IMR-90 (cell line): ENCODE measurements at regions not wholly inside any gene's neighbourhood (a gene's known extent, or its start where the extent isn't known, plus 50 kb on each side); places are given as distances from the start of the nearest gene placed in this dataset.

Source experiments
- ATAC-seq: fragments of 200-7000 bp; cut with Tn5 transposase; 2 replicates; pipeline ENCODE4 v1.9.1; 2020; ENCODE audit warnings: low read depth, mild to moderate bottlenecking, moderate library complexity
- BruUV-seq: library from RNA; stranded (reverse); fragments of 400-500 nt; replicated peaks from 2 replicates; lab custom pipeline; 2021; lab: Mats Ljungman, UMichigan
- CTCF ChIA-PET: fragments of 300-600 bp; formaldehyde crosslinking; extraction: SDS; loops from one replicate; lab custom pipeline; 2021; ENCODE audit warnings: antibody characterized with exemption; lab: Yijun Ruan, JAX
- POLR2A ChIA-PET: fragments of 300-600 bp; sonication (Branson Sonifier 250); formaldehyde crosslinking; loops from one replicate; lab custom pipeline; 2022; ENCODE audit warnings: antibody characterized with exemption; ENCODE audit not compliant: unreplicated experiment; lab: Charles Lee
- DNase-seq: peaks from one replicate; pipeline ENCODE4 v3.0.0; 2013
- H2AFZ ChIP-seq: replicated peaks from 2 replicates; pipeline ENCODE3; 2013; ENCODE audit warnings: low read length, mild to moderate bottlenecking; ENCODE audit not compliant: poor library complexity
- H2AK5ac ChIP-seq: 2 replicates; pipeline ENCODE4 v1.6.1; 2013; ENCODE audit warnings: low read depth, low read length, inconsistent platforms
- H2AK9ac ChIP-seq: replicated peaks from 2 replicates; pipeline ENCODE3; 2013; ENCODE audit warnings: mild to moderate bottlenecking, low read depth, low read length, moderate library complexity; ENCODE audit not compliant: poor library complexity
- H2BK120ac ChIP-seq: 2 replicates; pipeline ENCODE4 v1.6.1; 2013; ENCODE audit warnings: low read depth, low read length, inconsistent platforms
- H2BK15ac ChIP-seq: 3 replicates; pipeline ENCODE4 v1.6.1; 2013; ENCODE audit warnings: low read depth, low read length, inconsistent platforms
- H2BK20ac ChIP-seq: 2 replicates; pipeline ENCODE4 v1.6.1; 2013; ENCODE audit warnings: low read depth, mild to moderate bottlenecking, inconsistent platforms, low read length, moderate library complexity
- H2BK5ac ChIP-seq: 2 replicates; pipeline ENCODE4 v1.6.1; 2013; ENCODE audit warnings: mild to moderate bottlenecking, low read depth, low read length, inconsistent platforms; ENCODE audit not compliant: poor library complexity, severe bottlenecking
- H3K14ac ChIP-seq: replicated peaks from 2 replicates; pipeline ENCODE4 v1.6.1; 2013; ENCODE audit warnings: low read depth, low read length, inconsistent platforms
- H3K18ac ChIP-seq: 2 replicates; pipeline ENCODE4 v1.6.1; 2013; ENCODE audit warnings: low read depth, low read length, control low read depth
- H3K23ac ChIP-seq: 2 replicates; pipeline ENCODE4 v1.6.1; 2013; ENCODE audit warnings: low read depth, low read length, inconsistent platforms
- H3K27ac ChIP-seq: 2 replicates; pipeline ENCODE4 v1.5.1; 2013; ENCODE audit warnings: mild to moderate bottlenecking, control low read depth, low read length; ENCODE audit not compliant: insufficient read depth
- H3K27me3 ChIP-seq: 2 replicates; pipeline ENCODE4 v1.6.1; 2013; ENCODE audit warnings: low read length; ENCODE audit not compliant: control insufficient read depth, insufficient read depth
- H3K36me3 ChIP-seq: 2 replicates; pipeline ENCODE4 v1.6.1; 2013; ENCODE audit warnings: low read length, mixed read lengths; ENCODE audit not compliant: control insufficient read depth, insufficient read depth
- H3K4ac ChIP-seq: 2 replicates; pipeline ENCODE4 v1.6.1; 2013; ENCODE audit warnings: low read depth, low read length, inconsistent platforms
- H3K4me1 ChIP-seq: 2 replicates; pipeline ENCODE4 v1.6.1; 2013; ENCODE audit warnings: low read length, mixed read lengths; ENCODE audit not compliant: control insufficient read depth, insufficient read depth
- H3K4me2 ChIP-seq: 2 replicates; pipeline ENCODE4 v1.6.1; 2013; ENCODE audit warnings: low read depth, mild to moderate bottlenecking, control low read depth, low read length, moderate library complexity
- H3K4me3 ChIP-seq: 2 replicates; pipeline ENCODE4 v1.5.1; 2013; ENCODE audit warnings: low read depth, mild to moderate bottlenecking, control low read depth, low read length, moderate library complexity; ENCODE audit not compliant: insufficient read depth
- H3K56ac ChIP-seq: 2 replicates; pipeline ENCODE4 v1.6.1; 2013; ENCODE audit warnings: low read length, inconsistent platforms; ENCODE audit not compliant: insufficient read depth; ENCODE audit errors: extremely low read depth
- H3K79me1 ChIP-seq, 2 experiments: 2 replicates each; pipeline ENCODE4 v1.6.1; 2013; ENCODE audit warnings: low read length in 2 of 2, inconsistent platforms in 1 of 2, low read depth in 1 of 2
- H3K9ac ChIP-seq: 2 replicates; pipeline ENCODE4 v1.6.1; 2013; ENCODE audit warnings: low read depth, low read length, control low read depth
- H3K9me1 ChIP-seq: 2 replicates; pipeline ENCODE4 v1.6.1; 2013; ENCODE audit warnings: low read length, inconsistent platforms; ENCODE audit not compliant: insufficient read depth
- H3K9me3 ChIP-seq: 2 replicates; pipeline ENCODE4 v1.6.1; 2013; ENCODE audit warnings: low read length; ENCODE audit not compliant: control insufficient read depth, insufficient read depth
- H4K20me1 ChIP-seq: 2 replicates; pipeline ENCODE4 v1.6.1; 2013; ENCODE audit warnings: low read length, inconsistent platforms; ENCODE audit not compliant: insufficient read depth
- H4K5ac ChIP-seq: 2 replicates; pipeline ENCODE4 v1.6.1; 2013; ENCODE audit warnings: mild to moderate bottlenecking, low read depth, low read length, control low read depth
- H4K8ac ChIP-seq, 2 experiments: 2 replicates each; pipeline ENCODE4 v1.6.1; 2013; ENCODE audit warnings: low read depth in 2 of 2, low read length in 2 of 2, control low read depth in 1 of 2, inconsistent platforms in 1 of 2
- H4K91ac ChIP-seq: 2 replicates; pipeline ENCODE4 v1.6.1; 2013; ENCODE audit warnings: low read depth, low read length, inconsistent platforms; ENCODE audit not compliant: insufficient read depth
- MAFK ChIP-seq: IDR thresholded peaks from 2 replicates; pipeline ENCODE4 v1.6.1; 2012; ENCODE audit warnings: low read depth, low read length, improper control_type of control experiment
- WGBS, 2 experiments: methylation state at CpG; one replicate each; pipeline versions ENCODE4 v1.1.5 to v1.1.7; 2013; ENCODE audit warnings: missing lambda C conversion rate in 2 of 2; ENCODE audit not compliant: insufficient read length in 1 of 2; ENCODE audit errors: extremely low coverage in 2 of 2; 5-methylcytosine and 5-hydroxymethylcytosine counted together
- dilution Hi-C: fragments of 300-500 bp; cut with HindIII; formaldehyde crosslinking; loops from one replicate; pipeline ENCODE4 v1.14.3; 2018; ENCODE audit warnings: low sequenced_read_pairs; ENCODE audit not compliant: unreplicated experiment
- in situ Hi-C: fragments of 300-500 bp; cut with MboI; formaldehyde crosslinking; loops from 3 replicates; pipeline ENCODE4 v1.14.3; 2019; ENCODE audit warnings: low sequenced_read_pairs, inconsistent platforms, mixed read lengths
- intact Hi-C: fragments of 100-400 bp; cut with micrococcal nuclease; formaldehyde crosslinking; loops from 2 replicates; pipeline ENCODE4 v1.10.0; 2022
- TF ChIP-seq, protein P1 (sequence below): conservative IDR thresholded peaks from 2 replicates; pipeline ENCODE4 v1.5.1; 2012; ENCODE audit warnings: mild to moderate bottlenecking, low read depth, low read length, improper control_type of control experiment

DNA sequence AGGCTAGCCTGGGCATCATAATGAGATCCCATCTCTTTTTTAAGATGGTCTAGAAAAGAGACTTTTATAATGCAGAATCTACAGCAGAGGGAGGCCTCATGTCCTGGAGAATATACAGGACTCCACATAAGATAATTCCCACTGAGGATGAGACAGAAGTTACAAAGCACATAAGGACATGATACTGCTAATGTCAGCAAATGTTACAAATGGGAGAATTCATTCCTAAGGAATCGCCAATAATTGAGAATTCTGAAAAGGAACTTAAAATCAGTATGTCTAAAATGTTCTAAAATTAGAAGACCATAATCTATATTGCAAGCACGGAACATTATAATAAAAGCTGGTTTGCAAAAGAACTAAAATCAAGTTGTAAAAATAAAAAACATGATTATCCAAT lies 131.6 kb upstream of the PKDCC start:
- Histone ChIP-seq H4K5ac (no peak overlapping the region), H3K9me1 (no peaks in the 10 kb centered on the region), H3K4me2 (no peak overlapping the region), H3K4me1 (peaks cover 6% of the 10 kb centered on the region), H3K4me3 (no peak overlapping the region), H3K27ac (no peak overlapping the region), H4K8ac (no peak overlapping the region), H3K4ac (no peak overlapping the region), H3K9me3 (peaks cover 2% of the 10 kb centered on the region; the same call in 1 of the 2 replicates), H3K14ac (no peak overlapping the region), H2AK5ac (no peak overlapping the region), H3K36me3 (no peaks in the 10 kb centered on the region), H3K18ac (no peak overlapping the region), H3K56ac (no peak overlapping the region), H2BK15ac (no peak overlapping the region), H4K20me1 (no peaks in the 10 kb centered on the region), H2AFZ (no peak overlapping the region), H3K9ac (no peak overlapping the region), H2BK120ac (no peak overlapping the region), H2BK20ac (no peak overlapping the region), H3K27me3 (no peaks in the 10 kb centered on the region; the same call in 1 of the 2 replicates), H4K91ac (no peak overlapping the region), H3K79me1 (no peaks in the 10 kb centered on the region), H2BK5ac (no peak overlapping the region), H2AK9ac (no peak overlapping the region), H3K23ac (no peak overlapping the region)
- DNase-seq (no peak), ATAC-seq (no peak)
- CTCF ChIA-PET: no interaction called here
- dilution Hi-C loops: no loop called here
- TF ChIP-seq, protein P1, sequence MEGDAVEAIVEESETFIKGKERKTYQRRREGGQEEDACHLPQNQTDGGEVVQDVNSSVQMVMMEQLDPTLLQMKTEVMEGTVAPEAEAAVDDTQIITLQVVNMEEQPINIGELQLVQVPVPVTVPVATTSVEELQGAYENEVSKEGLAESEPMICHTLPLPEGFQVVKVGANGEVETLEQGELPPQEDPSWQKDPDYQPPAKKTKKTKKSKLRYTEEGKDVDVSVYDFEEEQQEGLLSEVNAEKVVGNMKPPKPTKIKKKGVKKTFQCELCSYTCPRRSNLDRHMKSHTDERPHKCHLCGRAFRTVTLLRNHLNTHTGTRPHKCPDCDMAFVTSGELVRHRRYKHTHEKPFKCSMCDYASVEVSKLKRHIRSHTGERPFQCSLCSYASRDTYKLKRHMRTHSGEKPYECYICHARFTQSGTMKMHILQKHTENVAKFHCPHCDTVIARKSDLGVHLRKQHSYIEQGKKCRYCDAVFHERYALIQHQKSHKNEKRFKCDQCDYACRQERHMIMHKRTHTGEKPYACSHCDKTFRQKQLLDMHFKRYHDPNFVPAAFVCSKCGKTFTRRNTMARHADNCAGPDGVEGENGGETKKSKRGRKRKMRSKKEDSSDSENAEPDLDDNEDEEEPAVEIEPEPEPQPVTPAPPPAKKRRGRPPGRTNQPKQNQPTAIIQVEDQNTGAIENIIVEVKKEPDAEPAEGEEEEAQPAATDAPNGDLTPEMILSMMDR: no peak
- TF ChIP-seq MAFK: peak; percentile 69
- in situ Hi-C loops: no loop called here
- no TSS peak for BruUV-seq
- intact Hi-C loops: no loop called here
- WGBS, 2 experiments: no CpG with 5 or more reads among the region's 2 CpGs
- POLR2A ChIA-PET: no interaction called here
